HG02943 (cell line): ENCODE measurements at regions not wholly inside any gene's neighbourhood (a gene's known extent, or its start where the extent isn't known, plus 50 kb on each side); places are given as distances from the start of the nearest gene placed in this dataset.
"Not testable (repeated sequence)": the region's sequence is repeated elsewhere in the genome, so short reads cannot be mapped to it uniquely, and the experiment has no call there.

Experiments used
- ATAC-seq: cut with Tn5 transposase; IDR thresholded peaks from one replicate; pipeline ENCODE4 v1.9.1; 2021; ENCODE audit warnings: mild to moderate bottlenecking, low read depth, moderate library complexity; ENCODE audit not compliant: unreplicated experiment

DNA sequence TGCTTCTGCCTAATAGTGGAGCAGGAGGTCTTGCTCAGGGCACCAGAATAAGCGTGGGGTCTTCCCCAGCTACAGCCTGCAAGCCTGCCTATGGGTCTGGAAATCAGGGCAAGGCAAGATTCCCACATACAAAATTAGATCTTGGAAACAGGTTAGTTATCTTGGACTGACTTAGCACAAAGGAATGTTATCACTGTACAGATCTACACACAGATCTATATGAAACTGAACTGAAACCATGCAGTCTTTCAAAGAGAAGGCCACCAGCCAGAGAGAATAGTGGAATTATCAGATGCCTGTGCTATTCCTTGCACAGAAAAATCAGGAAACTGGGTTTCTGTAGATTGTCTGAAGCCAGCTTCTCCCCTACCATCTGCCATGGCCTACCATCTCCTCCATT is 585.7 kb downstream of the ACTL7B start:
- no peak for ATAC-seq

DNA sequence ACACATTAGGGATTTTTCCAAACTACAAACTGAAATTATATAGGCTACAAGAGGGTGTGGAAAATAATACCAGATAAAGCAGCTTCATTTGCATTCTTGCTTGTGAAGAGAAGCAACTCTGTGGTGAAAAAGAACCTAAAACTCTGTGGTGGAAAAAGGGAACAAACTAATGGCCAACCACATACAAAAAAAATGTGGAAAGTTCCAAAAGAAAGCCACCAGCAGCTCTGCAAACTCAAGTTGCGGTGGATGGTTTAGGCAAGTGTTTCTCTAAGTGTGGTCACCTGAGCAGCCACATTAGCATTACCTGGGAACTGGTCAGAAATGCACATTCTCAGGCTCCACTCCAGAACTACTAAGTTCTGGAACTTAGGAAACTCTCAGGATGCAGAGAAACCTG is 586.4 kb downstream of the ACTL7B start:
- no peak for ATAC-seq

DNA sequence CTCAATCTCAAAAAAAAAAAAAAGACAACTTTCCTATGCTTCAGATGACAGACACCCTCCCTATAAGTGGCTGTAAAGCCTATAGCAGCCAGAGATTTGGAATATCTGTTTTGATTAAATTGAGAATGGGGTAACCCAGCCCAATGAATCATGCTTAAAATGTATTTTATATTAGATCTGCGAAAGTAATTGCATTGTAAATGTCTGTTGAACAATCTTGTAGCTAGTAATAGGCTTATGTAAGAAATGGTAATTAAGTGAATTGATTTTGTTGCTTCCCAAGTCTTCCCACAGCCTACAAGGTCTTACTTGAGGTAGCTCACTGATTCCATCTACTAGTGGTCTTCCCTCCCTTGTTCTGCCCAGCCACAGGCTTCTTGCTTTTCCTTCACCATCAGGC is 590.7 kb downstream of the ACTL7B start:
- ATAC-seq: no peak

DNA sequence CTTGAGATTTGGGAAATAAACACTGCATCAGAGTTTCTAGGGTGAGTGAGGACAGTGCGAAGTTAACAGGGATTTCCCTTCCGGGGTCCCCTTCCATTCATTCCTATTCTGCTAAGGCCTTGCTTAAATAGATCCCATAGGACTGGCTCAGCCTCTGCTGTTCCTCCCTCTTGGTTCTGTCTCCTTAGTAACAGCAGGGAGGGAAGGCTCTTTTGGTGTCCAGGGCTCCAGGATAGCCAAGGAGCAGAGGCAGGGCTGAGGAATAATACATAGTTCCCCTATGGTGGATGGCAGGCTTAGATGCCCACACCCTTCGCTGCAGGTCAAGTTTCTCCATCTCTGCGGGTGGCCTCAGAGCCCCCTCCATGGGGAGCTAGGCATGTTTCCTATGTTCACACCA is 591.7 kb downstream of the ACTL7B start:
- no peak for ATAC-seq

DNA sequence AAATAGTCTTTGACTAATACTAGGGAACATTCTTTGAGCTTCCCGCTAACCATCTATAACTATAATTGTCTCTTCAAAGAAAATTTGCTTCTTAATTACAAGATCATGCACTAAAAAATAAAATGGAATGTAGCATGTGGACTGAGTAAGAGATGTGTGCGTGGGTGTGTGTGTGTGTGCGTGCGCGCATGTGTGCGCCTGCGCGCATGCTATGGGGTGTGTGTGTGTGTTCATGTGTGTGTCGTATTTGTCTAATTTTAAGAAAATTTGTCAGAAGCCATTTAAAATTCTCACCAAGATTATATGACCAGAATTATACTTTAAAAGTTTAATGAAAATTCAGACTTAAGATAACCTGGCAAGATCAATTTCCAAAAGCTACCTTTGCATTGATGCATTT is 593.0 kb downstream of the ACTL7B start:
- ATAC-seq: no peak

DNA sequence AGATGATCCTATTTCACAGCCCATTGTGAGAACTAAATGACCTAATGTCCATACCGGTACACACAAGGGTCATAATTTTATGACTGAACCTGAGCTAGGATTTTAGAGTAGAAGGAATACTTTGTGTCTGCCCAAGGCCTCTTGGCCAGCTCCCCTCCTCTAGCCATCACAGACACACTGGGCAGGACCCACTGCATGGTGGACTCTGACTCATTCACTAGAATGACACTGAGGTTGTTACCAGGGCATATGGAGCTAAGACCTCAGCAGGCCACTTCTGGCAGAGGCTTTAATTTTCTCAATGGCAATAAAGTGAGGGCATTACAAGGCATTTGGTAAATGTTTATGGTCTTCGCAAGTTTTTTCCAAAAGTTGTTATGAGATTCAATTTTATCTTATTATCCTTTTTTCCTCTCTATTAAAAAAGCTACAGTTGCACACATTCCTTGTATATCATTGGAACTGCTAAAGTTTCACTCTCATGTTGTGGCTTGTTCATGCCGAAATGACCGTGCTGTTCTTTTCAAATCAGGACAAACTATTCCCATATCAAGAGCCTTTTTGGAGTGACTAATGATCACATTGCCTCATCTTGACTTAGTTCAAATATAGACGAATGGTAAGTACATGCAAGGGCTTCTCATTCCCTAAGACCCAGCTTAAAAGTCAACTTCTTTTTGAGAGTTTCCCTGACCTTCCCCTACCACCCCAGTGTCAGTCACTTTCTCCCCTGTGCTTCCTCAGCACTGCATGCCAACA is 595.7 kb downstream of the ACTL7B start:
- ATAC-seq: no peak

DNA sequence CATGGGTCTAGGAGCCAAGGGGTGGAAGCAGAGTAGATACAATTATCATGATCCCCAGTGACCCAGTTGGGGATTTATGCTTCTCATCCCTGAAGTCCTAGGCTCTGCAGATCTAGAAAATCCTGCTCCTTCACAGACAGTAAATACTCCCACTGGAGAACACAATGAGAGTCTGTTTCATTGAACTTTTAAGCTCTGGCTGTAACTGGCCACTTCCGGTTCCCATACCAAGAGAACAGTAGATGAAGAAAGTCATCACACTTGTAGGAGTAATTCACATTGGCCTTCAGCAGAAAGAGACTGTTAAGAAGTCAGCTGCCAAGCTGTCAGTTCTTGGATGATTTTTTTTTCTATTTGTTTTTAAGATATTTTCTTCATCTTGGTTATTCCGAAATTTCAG is 597.1 kb downstream of the ACTL7B start:
- no peak for ATAC-seq

DNA sequence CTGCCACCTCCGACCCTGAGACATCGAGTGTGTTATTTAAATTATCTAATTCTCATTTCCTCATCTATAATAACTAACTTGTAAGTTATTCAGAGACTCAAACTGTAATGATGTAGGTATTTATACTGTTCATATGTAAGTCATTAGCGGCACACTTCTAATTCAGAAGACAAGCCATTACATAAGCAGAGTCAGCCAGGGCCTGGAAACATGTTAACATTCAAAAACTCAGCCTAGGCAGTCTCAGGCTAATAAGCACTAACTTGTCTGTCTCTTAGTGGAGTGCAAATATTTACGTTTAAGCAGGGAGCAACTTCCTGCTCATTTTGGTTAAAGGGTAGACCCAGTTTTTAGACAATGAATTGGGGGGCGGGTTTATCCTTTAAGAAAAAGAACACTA is 598.4 kb downstream of the ACTL7B start:
- ATAC-seq: no peak

DNA sequence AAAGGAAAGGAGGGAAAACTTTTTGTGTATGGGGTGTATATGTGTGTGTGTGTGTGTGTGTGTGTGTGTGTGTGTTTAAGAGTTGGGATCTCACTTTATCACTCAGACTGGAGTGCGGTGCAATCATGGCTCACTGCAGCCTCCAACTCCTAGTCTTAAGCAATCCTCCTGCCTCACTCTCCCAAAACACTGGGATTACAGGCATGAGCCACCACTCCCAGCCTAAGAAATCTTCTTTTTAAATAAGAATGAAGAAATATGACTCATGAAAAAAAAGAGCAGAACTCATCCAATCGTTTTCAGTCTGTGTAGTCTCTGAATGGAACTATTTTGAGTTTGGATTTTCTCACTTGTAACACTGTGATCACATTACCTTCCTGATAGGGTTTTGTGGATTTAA is 601.5 kb downstream of the ACTL7B start:
- no peak for ATAC-seq

DNA sequence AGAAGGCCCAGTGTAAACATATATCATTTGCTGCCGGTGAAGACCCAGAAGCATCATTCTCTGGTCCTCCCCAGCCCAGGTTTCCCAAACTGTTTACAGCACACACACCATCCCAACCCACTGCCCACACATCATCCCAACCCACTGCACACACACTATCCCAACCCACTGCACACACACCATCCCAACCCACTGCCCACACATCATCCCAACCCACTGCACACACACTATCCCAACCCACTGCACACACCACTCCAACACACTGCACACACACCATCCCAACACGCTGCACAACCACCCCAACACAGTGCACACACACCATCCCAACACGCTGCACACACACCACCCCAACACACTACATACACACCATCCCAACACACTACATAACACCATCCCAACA is 608.4 kb downstream of the ACTL7B start:
- ATAC-seq: not testable (repeated sequence)

DNA sequence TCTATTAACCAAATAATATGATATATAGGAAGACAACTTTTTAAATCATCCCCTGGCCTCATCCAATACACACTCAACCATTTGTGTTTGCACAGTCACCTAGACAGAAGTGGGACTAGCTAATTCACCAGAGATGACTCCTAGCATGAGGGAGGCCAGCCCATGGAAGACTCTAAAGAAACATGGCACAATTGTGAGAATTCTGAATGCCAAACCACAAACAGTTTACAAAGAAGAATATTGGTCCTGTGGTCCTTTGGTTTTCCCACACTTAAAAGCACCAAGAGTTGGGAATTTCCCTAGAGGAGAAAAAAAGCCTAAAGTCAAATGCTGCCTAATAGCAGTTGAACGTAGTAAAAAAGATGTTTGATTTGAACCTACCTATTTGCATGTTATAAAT is 609.9 kb downstream of the ACTL7B start:
- no peak for ATAC-seq

DNA sequence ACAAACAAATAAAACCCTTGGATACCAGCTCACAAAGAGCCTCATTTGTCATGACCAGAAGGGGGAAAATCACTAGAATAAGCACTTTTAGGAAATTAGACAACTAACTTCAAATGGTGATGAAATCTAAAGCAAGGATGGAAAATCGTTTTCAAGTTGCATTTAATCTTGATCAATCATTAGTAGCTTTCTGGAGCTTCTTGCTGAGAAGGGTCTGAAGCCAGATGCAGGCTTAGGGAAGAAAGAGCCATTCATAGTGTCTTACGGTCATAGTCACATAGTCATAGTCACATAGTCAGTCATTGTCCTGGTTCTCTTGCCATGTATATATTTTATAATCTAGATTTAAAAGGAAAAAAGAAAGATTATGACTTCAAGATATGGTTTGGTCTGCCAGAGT is 610.5 kb downstream of the ACTL7B start:
- no peak for ATAC-seq

DNA sequence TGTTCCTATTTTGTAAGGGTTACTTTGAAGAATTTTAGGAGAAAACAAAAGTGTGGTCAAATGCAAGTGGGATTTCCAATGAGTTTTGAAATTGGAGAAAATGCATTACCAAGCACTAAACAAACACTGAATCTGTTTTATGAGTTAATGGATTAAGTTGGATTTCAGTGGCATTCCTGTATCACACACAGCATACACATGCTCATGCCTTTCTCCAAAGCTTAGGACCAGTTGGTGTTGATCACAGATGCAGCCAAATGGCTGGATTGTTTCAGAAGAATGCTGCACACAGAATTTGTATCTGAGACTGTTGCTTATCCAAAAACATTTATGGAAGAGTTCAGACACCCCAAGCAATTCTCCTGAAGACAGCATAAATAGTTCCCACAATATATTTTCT is 611.1 kb downstream of the ACTL7B start:
- no peak for ATAC-seq

DNA sequence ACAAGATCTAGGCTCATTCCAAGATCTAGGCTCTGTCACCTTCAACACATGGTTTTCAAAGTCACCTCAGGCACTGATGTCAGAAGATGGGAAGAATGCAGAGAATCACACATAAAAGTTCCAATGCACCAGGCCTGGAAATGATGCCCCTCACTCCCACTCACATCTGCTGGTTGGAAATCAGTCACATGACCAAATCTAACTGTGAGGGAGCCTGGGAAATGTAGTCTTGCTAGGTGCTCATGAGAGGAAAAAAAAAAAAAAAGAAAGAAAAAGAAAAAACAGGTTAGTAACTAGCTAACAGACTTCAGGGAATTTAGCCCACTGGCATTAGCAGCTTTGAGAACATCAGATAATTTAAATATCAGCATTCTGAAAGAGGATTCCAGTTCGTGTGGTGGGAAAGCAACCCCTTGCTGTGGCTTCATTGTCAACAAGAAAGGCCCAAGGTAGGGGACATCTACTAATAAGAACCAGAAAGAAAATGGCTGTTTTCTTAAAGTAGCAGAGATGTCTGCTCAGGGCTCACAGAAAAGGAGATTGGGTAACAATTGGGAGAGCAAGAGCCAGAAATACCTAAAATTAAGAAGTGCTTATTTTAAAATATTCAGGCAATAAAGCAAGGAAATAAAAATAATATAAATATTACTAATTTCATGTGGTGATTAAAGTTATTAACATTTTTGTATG is 614.3 kb downstream of the ACTL7B start:
- no peak for ATAC-seq

DNA sequence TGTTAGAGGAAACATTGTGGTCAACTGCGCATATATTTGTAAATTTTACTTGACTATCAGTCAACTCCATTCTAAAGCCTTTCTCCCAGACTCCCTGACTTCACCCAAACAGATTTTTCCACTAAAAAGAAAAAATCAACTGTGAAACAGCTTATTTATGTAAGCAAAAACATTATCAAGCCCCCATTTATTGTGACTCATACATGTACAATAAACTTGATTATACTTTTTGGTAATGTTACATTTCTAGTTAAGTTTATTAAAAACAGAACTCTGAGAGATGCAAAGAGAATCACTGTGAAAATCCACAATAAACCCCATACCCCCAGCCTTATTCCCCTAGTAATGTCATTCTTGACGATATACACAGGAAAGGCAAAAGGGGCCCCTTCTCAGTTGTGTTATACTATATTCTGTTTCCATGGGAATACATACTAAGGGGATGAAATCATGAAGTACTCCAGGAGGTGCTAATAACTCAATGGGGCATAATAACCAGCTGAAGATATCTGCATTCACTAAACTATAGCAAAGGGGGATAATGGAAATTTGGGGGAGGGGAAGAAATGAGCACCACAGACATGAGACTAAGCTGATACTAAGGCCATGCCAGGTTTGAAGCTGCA is 616.0 kb downstream of the ACTL7B start:
- ATAC-seq: no peak

DNA sequence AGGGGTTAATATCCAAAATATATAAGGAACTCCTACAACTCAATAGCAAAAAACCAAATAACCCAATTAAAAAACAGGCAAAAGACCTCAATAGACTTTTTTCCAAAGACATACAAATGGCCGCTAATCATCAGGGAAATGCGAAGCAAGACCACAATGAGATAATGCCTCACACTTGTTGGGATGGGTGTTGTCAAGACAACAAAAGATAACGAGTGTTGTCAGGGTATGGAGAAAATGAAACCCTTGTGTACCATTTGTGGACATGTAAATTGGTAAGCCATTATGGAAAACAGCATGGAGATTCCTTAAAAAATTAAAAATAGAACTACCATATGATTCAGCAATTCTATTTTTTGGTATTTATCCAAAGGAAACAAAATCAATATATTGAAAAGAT is 620.2 kb downstream of the ACTL7B start:
- ATAC-seq: no peak

DNA sequence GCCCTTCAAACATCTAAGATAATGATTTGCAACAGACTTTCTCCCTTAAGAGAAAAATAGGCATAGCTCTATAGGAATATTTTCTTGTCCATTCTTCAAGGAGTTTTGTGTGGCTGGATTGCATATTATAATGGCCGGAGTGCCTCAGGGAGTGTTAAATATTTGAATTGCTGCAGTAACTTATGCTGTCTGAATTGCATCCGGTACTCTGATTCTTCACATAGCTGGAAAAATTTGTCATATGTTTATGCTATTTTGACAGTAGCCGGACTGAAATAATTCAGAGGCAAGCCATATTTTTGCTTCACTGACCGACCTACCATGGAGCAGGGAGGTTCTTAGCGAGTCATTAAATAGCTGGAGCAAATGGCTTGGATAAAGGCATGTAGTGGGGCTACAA is 621.0 kb downstream of the ACTL7B start:
- ATAC-seq: no peak

DNA sequence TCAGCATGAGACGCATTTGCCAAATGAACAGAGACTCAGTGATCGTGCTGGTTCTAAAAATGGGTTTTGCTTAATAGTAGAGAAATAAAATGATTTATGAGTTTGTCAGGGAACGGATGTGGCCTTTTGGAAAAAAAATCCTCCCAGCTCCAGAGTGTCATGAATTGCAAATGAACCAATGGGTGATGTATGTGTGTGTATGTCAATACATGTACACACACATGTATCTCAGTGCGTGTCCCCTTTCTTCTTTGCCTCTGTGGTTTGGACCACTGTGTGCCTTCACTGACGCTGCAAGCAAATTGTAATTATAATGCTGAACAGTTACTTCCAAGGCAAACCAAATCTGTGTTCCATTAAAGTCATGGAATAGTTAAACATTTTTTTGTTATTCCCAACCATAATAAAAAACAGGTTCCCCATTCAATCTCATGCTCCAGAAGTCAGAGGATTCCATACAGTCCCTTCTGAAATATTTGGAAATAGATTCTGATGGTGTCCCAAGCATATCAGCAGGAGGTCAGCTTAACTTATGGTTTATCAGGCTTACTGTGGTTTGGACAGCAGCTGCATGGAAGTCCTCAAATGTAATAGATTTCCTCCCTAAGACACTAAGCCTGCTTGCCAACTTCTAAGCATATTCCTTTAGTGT is 630.5 kb downstream of the ACTL7B start:
- no peak for ATAC-seq

DNA sequence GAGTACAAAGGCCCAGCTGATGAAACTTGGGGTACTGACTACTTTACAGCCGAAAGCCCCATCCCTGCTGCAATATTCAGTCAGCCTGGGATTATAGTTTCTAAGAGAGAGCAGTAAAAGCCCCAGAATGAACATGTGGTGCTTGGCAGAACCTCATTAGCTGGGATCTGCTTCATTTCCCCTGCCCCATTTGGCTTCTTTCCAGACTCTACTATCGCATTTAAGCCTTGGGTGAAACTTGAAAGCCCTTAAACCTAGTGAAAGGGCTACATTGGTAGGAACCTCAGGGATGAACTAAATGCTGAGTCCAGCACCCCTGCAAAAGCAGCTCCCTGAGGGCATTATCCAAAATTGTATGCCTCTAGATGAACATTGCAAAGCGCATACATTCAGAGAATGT is 631.1 kb downstream of the ACTL7B start:
- no peak for ATAC-seq

DNA sequence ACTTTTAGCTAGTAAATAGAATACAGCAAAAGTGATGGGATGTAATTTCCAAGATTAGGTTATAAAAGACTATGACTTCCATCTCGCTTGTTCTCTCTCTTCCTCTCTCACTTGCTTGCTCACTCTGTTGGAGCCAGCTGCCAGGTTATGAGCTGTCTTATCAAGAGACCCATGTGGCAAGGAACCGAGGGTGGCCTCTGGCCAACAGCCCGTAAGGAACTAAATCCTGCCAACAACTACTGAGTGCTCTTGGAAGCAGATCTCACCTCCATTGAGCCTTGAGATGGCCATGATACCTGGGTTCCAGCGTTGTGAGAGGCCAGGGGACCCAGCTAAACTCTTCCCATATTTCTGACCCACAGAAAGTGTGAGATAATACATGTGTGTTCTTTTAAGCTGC is 636.1 kb downstream of the ACTL7B start:
- no peak for ATAC-seq
